GM12892 (cell line): ENCODE measurements at regions not wholly inside any gene's neighbourhood (a gene's known extent, or its start where the extent isn't known, plus 50 kb on each side); places are given as distances from the start of the nearest gene placed in this dataset.
"Not testable (repeated sequence)": the region's sequence is repeated elsewhere in the genome, so short reads cannot be mapped to it uniquely, and the experiment has no call there.

Source experiments
- POLR2A ChIP-seq: IDR thresholded peaks from 2 replicates; pipeline ENCODE4 v1.6.1; 2011; ENCODE audit warnings: low read depth, low read length, control low read depth
- POLR2AphosphoS5 ChIP-seq: IDR thresholded peaks from 2 replicates; pipeline ENCODE4 v1.6.1; 2011; ENCODE audit warnings: low read depth, low read length, control low read depth

GRCh38 chr12:46973937-46974336, 105.5 kb upstream of the PCED1B start:
- TF ChIP-seq POLR2A, POLR2AphosphoS5: not testable (repeated sequence)
